ENCODE measurements at regions not wholly inside any gene's neighbourhood (a gene's known extent, or its start where the extent isn't known, plus 50 kb on each side); places are given as distances from the start of the nearest gene placed in this dataset.

DNA sequence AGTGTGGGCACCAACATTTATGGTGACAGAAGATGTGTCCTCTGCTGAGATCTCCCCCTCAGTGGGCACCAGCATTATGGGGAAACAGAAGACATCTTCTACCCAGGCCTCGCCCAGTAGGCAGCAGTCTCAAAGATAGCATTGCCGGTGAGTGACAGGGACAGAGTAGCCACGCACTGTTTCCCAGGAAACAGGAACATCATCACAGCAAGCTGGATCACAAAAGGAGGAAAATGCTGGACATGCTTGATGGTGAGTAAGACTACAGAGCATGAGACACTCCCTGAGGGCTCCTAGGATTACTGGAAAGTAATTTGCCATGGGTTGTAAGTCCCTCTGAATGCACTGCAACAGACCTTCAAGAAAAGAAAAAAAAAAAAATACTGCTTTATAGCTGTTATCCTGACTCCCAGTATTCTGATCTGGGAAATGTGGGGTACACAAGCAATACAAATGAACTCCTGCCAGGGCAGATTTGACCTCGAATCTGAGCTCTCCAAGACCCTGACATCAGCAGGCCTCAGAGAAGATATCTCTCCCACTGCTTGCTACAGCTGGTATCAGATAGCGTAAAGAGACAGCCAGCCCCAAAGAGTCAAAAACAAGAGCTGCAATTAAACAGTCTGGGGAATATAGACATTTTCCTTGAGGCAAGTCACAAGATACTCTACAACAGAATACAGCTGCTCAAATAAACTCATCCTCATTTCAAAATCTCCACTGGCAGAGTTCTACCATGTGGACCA lies 180.4 kb downstream of the RBM26 start:
- H3K27me3 ChIP-seq (ENCODE audit: low read length), result no peaks in the 10 kb centered on the region
- no peaks in the 10 kb centered on the region for H3K79me2 ChIP-seq (ENCODE audit: insufficient read depth, low read length)
- no peaks in the 10 kb centered on the region for H3K9me3 ChIP-seq (ENCODE audit: insufficient read depth, low read length)
- no peak overlapping the region for H2AFZ ChIP-seq (ENCODE audit: low read depth, low read length, severe bottlenecking)
- H3K4me2 ChIP-seq (ENCODE audit: low read depth, low read length, poor library complexity, severe bottlenecking), result no peak overlapping the region
- H3K36me3 ChIP-seq (ENCODE audit: low read length), result no peaks in the 10 kb centered on the region
- H3K9ac ChIP-seq (ENCODE audit: low read length), result no peak overlapping the region
- no peak overlapping the region for H3K4me3 ChIP-seq (ENCODE audit: insufficient read depth, low read length, poor library complexity, severe bottlenecking)
- no peaks in the 10 kb centered on the region for H3F3A ChIP-seq (ENCODE audit: insufficient read depth)
- no peak overlapping the region for H3K27ac ChIP-seq (ENCODE audit: low read depth, low read length)
- H3K9me2 ChIP-seq (replicated peaks; ENCODE audit: insufficient read depth, low read length), result no peaks in the 10 kb centered on the region
- TF ChIP-seq EZH2phosphoT487 (conservative IDR thresholded peaks at IDR 0.05; ENCODE audit: low read length), result no peak
- TF ChIP-seq, protein P1, sequence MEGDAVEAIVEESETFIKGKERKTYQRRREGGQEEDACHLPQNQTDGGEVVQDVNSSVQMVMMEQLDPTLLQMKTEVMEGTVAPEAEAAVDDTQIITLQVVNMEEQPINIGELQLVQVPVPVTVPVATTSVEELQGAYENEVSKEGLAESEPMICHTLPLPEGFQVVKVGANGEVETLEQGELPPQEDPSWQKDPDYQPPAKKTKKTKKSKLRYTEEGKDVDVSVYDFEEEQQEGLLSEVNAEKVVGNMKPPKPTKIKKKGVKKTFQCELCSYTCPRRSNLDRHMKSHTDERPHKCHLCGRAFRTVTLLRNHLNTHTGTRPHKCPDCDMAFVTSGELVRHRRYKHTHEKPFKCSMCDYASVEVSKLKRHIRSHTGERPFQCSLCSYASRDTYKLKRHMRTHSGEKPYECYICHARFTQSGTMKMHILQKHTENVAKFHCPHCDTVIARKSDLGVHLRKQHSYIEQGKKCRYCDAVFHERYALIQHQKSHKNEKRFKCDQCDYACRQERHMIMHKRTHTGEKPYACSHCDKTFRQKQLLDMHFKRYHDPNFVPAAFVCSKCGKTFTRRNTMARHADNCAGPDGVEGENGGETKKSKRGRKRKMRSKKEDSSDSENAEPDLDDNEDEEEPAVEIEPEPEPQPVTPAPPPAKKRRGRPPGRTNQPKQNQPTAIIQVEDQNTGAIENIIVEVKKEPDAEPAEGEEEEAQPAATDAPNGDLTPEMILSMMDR (IDR thresholded peaks at IDR 0.05; ENCODE audit: insufficient read depth, low read length, poor library complexity, severe bottlenecking), result no peak
- H4K20me1 ChIP-seq (ENCODE audit: low read depth, low read length), result no peaks in the 10 kb centered on the region

DNA sequence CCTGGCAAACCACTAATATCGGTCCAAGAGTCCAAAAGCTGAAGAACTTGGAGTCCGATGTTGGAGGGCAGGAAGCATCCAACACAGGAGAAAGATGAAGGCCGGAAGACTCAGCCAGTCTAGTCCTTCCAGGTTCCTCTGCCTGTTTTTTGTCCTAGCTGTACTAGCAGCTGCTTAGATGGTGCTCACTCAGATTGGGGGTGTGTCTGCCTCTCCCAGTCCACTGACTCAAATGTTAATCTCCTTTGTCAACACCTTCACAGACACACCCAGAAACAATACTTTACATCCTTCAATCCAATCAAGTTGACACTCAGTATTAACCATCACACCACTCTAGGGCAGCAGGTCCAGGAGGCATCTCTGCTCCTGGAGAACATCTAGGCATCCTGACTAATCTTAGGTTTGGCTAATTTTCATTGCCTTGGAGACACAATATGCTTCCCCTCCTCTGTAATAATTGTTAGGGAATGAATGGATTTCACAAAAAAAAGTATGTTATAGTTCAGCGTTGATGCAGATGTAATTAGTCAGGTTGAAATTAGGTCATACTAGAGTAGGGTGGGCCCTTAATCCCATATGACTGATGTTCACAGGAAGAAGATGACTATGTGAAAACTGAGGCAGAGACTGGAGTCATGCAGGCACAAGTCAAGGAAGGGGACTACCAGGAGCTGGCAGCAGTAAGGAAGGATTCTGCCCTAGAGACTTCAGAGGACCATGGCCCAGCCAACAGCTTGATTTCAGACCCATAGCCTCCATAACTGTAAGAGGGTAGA lies 183.4 kb downstream of the RBM26 start:
- no peaks in the 10 kb centered on the region for H3K9me2 ChIP-seq (replicated peaks; ENCODE audit: insufficient read depth, low read length)

DNA sequence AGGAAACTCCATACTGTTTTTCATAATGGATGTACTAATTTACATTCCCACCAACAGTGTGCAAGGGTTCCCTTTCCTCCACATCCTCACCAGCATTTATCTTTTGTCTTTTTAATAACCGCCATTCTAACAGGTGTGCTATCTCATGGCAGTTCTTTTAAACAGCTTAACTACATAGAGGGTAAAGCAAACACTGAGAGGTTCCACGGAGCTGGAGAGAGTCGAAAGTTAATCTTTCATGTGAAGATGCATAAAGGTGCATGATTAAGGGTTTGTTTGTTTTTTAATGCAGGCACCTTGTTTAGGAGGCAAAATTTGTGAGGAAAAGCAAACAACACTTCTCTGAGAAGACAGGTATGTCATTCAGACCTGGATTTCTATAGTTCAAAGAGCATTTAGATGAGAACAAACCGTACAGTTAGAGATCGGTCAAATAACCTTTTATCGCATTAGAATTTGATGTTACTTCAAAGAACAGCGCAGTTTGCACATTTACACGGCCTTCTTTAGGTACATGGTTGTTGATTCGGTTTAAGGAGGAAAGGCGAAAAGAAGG lies 193.9 kb downstream of the RBM26 start:
- Histone ChIP-seq H2AFZ (ENCODE audit: low read depth, low read length, severe bottlenecking) (no peak overlapping the region), H3K9ac (ENCODE audit: low read length) (no peak overlapping the region), H3K36me3 (ENCODE audit: low read length) (no peaks in the 10 kb centered on the region), H3K4me3 (ENCODE audit: insufficient read depth, low read length, poor library complexity, severe bottlenecking) (no peak overlapping the region), H3K27me3 (ENCODE audit: low read length) (no peaks in the 10 kb centered on the region), H3K79me2 (ENCODE audit: insufficient read depth, low read length) (no peaks in the 10 kb centered on the region), H4K20me1 (ENCODE audit: low read depth, low read length) (no peaks in the 10 kb centered on the region), H3F3A (ENCODE audit: insufficient read depth) (no peaks in the 10 kb centered on the region), H3K9me2 (replicated peaks; ENCODE audit: insufficient read depth, low read length) (no peaks in the 10 kb centered on the region; the same call in 1 of the 2 replicates), H3K9me3 (ENCODE audit: insufficient read depth, low read length) (no peaks in the 10 kb centered on the region), H3K4me2 (ENCODE audit: low read depth, low read length, poor library complexity, severe bottlenecking) (no peak overlapping the region), H3K27ac (ENCODE audit: low read depth, low read length) (no peak overlapping the region)
- TF ChIP-seq EZH2phosphoT487 (conservative IDR thresholded peaks at IDR 0.05; ENCODE audit: low read length), result no peak
- TF ChIP-seq, protein P1 (IDR thresholded peaks at IDR 0.05; ENCODE audit: insufficient read depth, low read length, poor library complexity, severe bottlenecking), result no peak

More for the DNA sequence above, 183.4 kb downstream of the RBM26 start:
- no peak overlapping the region for H3K4me3 ChIP-seq (ENCODE audit: insufficient read depth, low read length, poor library complexity, severe bottlenecking)
- no peaks in the 10 kb centered on the region for H3F3A ChIP-seq (ENCODE audit: insufficient read depth)
- TF ChIP-seq, protein P1 (IDR thresholded peaks at IDR 0.05; ENCODE audit: insufficient read depth, low read length, poor library complexity, severe bottlenecking), result no peak
- no peak for TF ChIP-seq EZH2phosphoT487 (conservative IDR thresholded peaks at IDR 0.05; ENCODE audit: low read length)
- no peaks in the 10 kb centered on the region for H3K27me3 ChIP-seq (ENCODE audit: low read length)
- no peak overlapping the region for H2AFZ ChIP-seq (ENCODE audit: low read depth, low read length, severe bottlenecking)
- no peak overlapping the region for H3K4me2 ChIP-seq (ENCODE audit: low read depth, low read length, poor library complexity, severe bottlenecking)
- H3K9me3 ChIP-seq (ENCODE audit: insufficient read depth, low read length), result no peaks in the 10 kb centered on the region
- no peaks in the 10 kb centered on the region for H4K20me1 ChIP-seq (ENCODE audit: low read depth, low read length)
- H3K79me2 ChIP-seq (ENCODE audit: insufficient read depth, low read length), result no peaks in the 10 kb centered on the region
- no peaks in the 10 kb centered on the region for H3K36me3 ChIP-seq (ENCODE audit: low read length)
- H3K9ac ChIP-seq (ENCODE audit: low read length), result no peak overlapping the region
- H3K27ac ChIP-seq (ENCODE audit: low read depth, low read length), result no peak overlapping the region
